Cardiac muscle cell (in vitro differentiated cells and primary cell): ENCODE measurements at regions not wholly inside any gene's neighbourhood (a gene's known extent, or its start where the extent isn't known, plus 50 kb on each side); places are given as distances from the start of the nearest gene placed in this dataset.
A peak's percentile ranks its signal among the peaks of the same experiment; 100 is the strongest.

Source experiments
- DNase-seq, 2 donors: peaks; one replicate each; pipeline versions ENCODE4 v3.0.0 to v3.0.0-alpha.2; 2010 to 2017; ENCODE audit warnings: low read depth in 1 of 2, low spot score in 1 of 2
- H3K27ac ChIP-seq: fragments of 200-600 bp; sonication (generic); 2 replicates; pipeline ENCODE4 v1.5.1; 2016
- H3K27me3 ChIP-seq: fragments of 200-600 bp; sonication (generic); 2 replicates; pipeline ENCODE4 v1.6.0; 2016; ENCODE audit warnings: control low read depth
- H3K36me3 ChIP-seq: fragments of 200-600 bp; sonication (generic); 2 replicates; pipeline ENCODE4 v1.5.1; 2016; ENCODE audit warnings: control low read depth
- H3K4me1 ChIP-seq: fragments of 200-600 bp; sonication (generic); 2 replicates; pipeline ENCODE4 v1.8.1; 2017; ENCODE audit warnings: low read depth, mild to moderate bottlenecking, mixed run types
- H3K4me3 ChIP-seq: fragments of 200-600 bp; sonication (generic); 2 replicates; pipeline ENCODE4 v1.5.1; 2016; ENCODE audit warnings: mild to moderate bottlenecking
- H3K9me3 ChIP-seq: fragments of 200-600 bp; sonication (generic); 2 replicates; pipeline ENCODE4 v1.5.1; 2017; ENCODE audit warnings: low read depth, mild to moderate bottlenecking, control low read depth
- TF ChIP-seq, protein P1 (sequence below): IDR thresholded peaks from 2 replicates; pipeline ENCODE4 v1.5.1; 2012; ENCODE audit warnings: low read depth, mild to moderate bottlenecking, low read length

DNA sequence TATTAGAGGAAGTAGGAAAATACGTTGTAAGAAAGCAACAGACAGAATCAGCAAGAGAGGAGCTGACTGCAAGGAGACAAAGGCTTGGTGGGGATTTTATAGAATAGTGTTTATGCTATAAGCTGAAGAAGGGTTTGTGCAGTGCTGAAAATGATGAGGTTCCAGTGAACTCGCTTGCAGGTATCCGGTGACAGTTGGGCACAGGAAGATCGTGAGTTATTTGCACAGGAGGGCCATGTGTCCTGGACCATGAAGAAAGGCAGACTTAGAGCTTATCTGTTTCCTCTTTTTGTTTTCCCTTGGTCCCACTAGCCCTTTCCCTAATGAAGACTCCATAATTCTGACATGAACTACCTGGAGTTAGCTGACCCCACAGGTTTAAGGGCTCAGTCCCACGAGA is 61.4 kb downstream of the NXNL2 start:
- TF ChIP-seq, protein P1, sequence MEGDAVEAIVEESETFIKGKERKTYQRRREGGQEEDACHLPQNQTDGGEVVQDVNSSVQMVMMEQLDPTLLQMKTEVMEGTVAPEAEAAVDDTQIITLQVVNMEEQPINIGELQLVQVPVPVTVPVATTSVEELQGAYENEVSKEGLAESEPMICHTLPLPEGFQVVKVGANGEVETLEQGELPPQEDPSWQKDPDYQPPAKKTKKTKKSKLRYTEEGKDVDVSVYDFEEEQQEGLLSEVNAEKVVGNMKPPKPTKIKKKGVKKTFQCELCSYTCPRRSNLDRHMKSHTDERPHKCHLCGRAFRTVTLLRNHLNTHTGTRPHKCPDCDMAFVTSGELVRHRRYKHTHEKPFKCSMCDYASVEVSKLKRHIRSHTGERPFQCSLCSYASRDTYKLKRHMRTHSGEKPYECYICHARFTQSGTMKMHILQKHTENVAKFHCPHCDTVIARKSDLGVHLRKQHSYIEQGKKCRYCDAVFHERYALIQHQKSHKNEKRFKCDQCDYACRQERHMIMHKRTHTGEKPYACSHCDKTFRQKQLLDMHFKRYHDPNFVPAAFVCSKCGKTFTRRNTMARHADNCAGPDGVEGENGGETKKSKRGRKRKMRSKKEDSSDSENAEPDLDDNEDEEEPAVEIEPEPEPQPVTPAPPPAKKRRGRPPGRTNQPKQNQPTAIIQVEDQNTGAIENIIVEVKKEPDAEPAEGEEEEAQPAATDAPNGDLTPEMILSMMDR: no peak
- Histone ChIP-seq H3K9me3 (no peaks in the 10 kb centered on the region), H3K4me3 (no peak overlapping the region), H3K27ac (no peak overlapping the region), H3K27me3 (no peaks in the 10 kb centered on the region), H3K36me3 (no peaks in the 10 kb centered on the region), H3K4me1 (no peaks in the 10 kb centered on the region)
- no peak for DNase-seq

DNA sequence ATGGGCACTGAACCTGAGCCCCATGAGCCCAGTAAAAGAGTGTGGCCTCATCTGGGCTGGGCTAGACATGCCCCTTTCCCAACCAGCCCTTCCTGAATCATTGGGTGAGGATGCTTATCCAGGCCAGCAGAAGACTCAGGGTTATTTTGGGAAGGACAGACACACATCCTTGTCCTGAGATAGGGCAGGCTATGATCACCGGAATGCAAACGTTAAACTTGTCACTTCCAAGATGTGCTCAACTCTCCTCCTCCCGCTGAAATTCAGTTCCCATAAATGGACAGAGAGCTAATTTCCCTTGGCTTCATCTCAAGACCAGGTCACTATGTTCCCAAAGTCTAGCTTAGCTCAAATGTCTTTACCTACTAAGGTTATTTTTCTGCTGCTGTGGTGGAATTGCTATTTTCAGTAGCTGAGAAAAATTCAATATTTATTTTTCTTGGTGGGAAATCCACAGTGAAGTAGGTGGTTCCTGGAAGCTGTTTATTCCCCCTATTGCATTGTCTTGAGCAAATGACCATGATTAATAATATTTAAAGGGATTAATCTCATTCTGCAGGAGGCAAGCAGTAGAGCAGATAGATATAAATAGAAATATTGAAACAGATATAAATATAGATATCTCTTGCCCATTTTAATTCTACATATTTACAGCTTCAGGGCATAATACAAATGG is 70.0 kb downstream of the NXNL2 start:
- no peaks in the 10 kb centered on the region for H3K9me3 ChIP-seq
- DNase-seq: no peak
- H3K27ac ChIP-seq: no peak overlapping the region

DNA sequence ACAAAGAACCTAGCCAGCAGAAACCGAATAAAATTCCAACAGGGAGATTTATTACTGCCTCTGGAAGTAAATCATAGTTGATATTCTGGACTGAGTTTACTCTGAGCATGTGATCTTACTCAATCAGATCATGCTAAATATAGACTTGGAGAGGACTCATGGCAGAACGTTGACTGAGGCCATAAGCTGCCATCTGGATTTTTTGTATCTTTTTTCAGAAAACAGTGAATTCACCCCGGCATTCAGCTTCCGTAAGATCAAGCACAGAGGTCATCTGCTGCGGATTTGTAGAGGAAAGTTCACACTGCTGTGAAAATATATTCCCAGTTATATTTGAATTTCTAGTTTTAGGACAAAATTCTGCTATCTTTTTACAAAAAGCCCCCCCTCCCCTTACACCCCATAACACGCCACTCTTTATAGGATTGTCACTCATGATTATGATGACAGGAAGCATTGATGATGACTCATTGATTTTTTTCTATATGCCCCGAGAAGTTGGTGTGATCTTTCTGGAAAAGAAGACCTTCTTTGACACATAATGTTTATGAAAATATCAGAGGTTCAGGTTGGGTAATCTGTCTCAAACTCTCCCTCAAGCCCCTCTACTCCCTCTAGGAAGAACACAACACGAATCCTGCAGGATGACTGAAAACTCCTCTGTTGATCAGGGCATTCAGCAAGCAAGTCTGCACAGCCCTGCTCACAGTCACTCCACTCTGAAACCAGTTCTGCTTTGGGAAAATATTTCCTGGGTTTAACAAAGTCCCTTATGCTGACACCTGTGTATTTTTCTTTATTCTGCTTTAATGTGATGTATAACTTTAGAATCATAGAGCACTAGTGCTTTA is 70.8 kb downstream of the NXNL2 start:
- H3K27ac ChIP-seq: no peak overlapping the region

More for the DNA sequence above, 70.0 kb downstream of the NXNL2 start:
- Histone ChIP-seq H3K36me3 (no peaks in the 10 kb centered on the region), H3K4me1 (no peaks in the 10 kb centered on the region), H3K27me3 (no peaks in the 10 kb centered on the region), H3K4me3 (no peak overlapping the region)
- TF ChIP-seq, protein P1: no peak

GRCh38 chr9:88614359-88614758 is 79.4 kb downstream of the NXNL2 start:
- no peaks in the 10 kb centered on the region for H3K36me3 ChIP-seq
- no peaks in the 10 kb centered on the region for H3K27me3 ChIP-seq
- no peak overlapping the region for H3K27ac ChIP-seq
- H3K4me1 ChIP-seq: no peaks in the 10 kb centered on the region
- no peak for DNase-seq
- TF ChIP-seq, protein P1: no peak
- no peak overlapping the region for H3K4me3 ChIP-seq
- H3K9me3 ChIP-seq: no peaks in the 10 kb centered on the region

More for the DNA sequence above, 70.8 kb downstream of the NXNL2 start:
- no peak overlapping the region for H3K4me3 ChIP-seq
- no peaks in the 10 kb centered on the region for H3K4me1 ChIP-seq
- DNase-seq: peak in 1 of 2 donors; percentile 56
- H3K27me3 ChIP-seq: no peaks in the 10 kb centered on the region
- H3K36me3 ChIP-seq: no peaks in the 10 kb centered on the region
- no peaks in the 10 kb centered on the region for H3K9me3 ChIP-seq
- TF ChIP-seq, protein P1: no peak

DNA sequence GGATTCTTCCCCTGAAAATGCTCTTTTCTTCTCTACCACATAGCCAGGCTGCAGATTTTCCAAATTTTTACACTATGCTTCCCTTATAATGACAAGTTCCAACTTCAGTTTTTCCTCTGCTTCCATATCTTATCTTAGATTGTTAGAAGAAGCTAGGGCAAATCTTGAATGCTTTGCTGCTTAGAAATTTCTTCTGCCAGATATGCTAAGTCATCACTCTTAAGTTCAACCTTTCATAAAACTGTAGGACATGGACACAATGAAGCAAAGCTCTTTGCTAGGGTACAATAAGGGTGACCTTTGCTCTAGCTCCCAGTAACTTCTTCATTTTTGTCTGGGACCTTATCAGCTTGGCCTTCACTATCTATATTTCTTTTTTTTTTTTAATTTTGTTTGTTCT is 88.7 kb downstream of the NXNL2 start:
- Histone ChIP-seq H3K27me3 (no peaks in the 10 kb centered on the region), H3K36me3 (no peaks in the 10 kb centered on the region), H3K4me3 (no peak overlapping the region), H3K27ac (no peak overlapping the region), H3K4me1 (no peaks in the 10 kb centered on the region), H3K9me3 (no peaks in the 10 kb centered on the region)
- TF ChIP-seq, protein P1: no peak
- DNase-seq: no peak
